Psoas muscle (tissue), 7 donors: ENCODE measurements at regions not wholly inside any gene's neighbourhood (a gene's known extent, or its start where the extent isn't known, plus 50 kb on each side); places are given as distances from the start of the nearest gene placed in this dataset.
"Not testable (repeated sequence)": the region's sequence is repeated elsewhere in the genome, so short reads cannot be mapped to it uniquely, and the experiment has no call there.

Experiments
- ATAC-seq, 4 donors: fragments of 200-7000 bp; cut with Tn5 transposase; one replicate each; pipeline ENCODE4 v1.9.1; 2020; ENCODE audit warnings: moderate library complexity in 3 of 4, mild to moderate bottlenecking in 2 of 4
- DNase-seq, 2 donors: peaks; one replicate each; pipeline ENCODE4 v3.0.0-alpha.2; 2020
- H3K27ac ChIP-seq: fragments of 200-600 bp; one replicate; pipeline ENCODE4 v1.8.0; 2022
- H3K27me3 ChIP-seq, 3 donors: fragments of 200-600 bp in 1 of 3; one replicate each; pipeline versions ENCODE4 v1.6.1 to v1.8.0; 2013 to 2022; ENCODE audit warnings: low read length in 2 of 3, mild to moderate bottlenecking in 2 of 3, moderate library complexity in 1 of 3; ENCODE audit not compliant: insufficient read depth in 3 of 3
- H3K36me3 ChIP-seq, 2 donors: fragments of 200-600 bp in 1 of 2; one replicate each; pipeline versions ENCODE4 v1.6.1 to v1.8.0; 2013 to 2022; ENCODE audit warnings: low read depth in 1 of 2, mild to moderate bottlenecking in 1 of 2, moderate library complexity in 1 of 2; ENCODE audit not compliant: insufficient read depth in 1 of 2
- H3K4me1 ChIP-seq: fragments of 200-600 bp; one replicate; pipeline ENCODE4 v1.8.0; 2022
- H3K4me3 ChIP-seq: fragments of 200-600 bp; one replicate; pipeline ENCODE4 v1.8.0; 2022; ENCODE audit warnings: mild to moderate bottlenecking
- H3K9me3 ChIP-seq: fragments of 200-600 bp; one replicate; pipeline ENCODE4 v1.8.0; 2022
- WGBS, 3 donors: extraction: QIAGEN DNeasy Blood & Tissue Kit; methylation state at CpG; one replicate each; pipeline versions ENCODE4 v1.1.6 to v1.1.7; 2013; 5-methylcytosine and 5-hydroxymethylcytosine counted together
- intact Hi-C, 2 donors: fragments of 100-400 bp; cut with DNase I; formaldehyde crosslinking; loops; one replicate each; pipeline versions ENCODE4 v1.11.0 to v1.14.2; 2022
- TF ChIP-seq, protein P1 (sequence below): fragments of 200-600 bp; IDR thresholded peaks from one replicate; pipeline ENCODE4 v1.8.0; 2022; ENCODE audit warnings: antibody characterized with exemption
- donor health status: healthy with polysubstance abuse.
- donor health status: DM: no; HTN: no; CAD: no; lungs with moderate emphysema.
- donor health status: Bipolar disorder and iron deficiency.
- donor health status: healthy.
- donor health status: DM: yes; HTN: yes; CAD: no.
- donor health status: DM: no; HTN: no; CAD: no.
- donor health status: DM: yes; HTN: yes; CAD: no.

DNA sequence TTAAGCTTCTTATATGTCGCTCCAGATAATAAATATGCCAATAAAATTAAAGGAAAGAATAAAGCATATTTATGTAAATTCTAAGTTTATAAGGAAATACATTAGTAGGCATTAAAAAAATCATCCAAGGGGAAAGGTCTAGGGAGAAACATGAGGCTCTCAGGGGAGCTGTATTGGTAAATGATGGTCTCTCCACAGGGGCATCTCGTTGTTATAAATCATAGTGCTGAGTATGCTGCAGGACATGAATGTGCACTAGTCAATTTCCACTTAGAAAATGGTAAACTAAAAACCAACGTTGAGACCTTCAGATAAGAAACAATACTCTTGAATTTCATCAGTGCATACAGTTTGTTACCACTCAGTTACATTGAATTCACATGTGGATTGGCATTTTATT is 194.0 kb upstream of the AHR start:
- ATAC-seq (no peak), DNase-seq (no peak)
- Histone ChIP-seq H3K9me3 (no peaks in the 10 kb centered on the region), H3K27ac (no peak overlapping the region), H3K36me3 (no peaks in the 10 kb centered on the region), H3K27me3 (no peaks in the 10 kb centered on the region), H3K4me3 (no peak overlapping the region), H3K4me1 (no peaks in the 10 kb centered on the region)
- WGBS, 3 donors, result 70 to 80% (median 74%) methylated on average over 3 of the region's 3 CpGs
- intact Hi-C loops, result no loop called here
- TF ChIP-seq, protein P1, sequence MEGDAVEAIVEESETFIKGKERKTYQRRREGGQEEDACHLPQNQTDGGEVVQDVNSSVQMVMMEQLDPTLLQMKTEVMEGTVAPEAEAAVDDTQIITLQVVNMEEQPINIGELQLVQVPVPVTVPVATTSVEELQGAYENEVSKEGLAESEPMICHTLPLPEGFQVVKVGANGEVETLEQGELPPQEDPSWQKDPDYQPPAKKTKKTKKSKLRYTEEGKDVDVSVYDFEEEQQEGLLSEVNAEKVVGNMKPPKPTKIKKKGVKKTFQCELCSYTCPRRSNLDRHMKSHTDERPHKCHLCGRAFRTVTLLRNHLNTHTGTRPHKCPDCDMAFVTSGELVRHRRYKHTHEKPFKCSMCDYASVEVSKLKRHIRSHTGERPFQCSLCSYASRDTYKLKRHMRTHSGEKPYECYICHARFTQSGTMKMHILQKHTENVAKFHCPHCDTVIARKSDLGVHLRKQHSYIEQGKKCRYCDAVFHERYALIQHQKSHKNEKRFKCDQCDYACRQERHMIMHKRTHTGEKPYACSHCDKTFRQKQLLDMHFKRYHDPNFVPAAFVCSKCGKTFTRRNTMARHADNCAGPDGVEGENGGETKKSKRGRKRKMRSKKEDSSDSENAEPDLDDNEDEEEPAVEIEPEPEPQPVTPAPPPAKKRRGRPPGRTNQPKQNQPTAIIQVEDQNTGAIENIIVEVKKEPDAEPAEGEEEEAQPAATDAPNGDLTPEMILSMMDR, result no peak

DNA sequence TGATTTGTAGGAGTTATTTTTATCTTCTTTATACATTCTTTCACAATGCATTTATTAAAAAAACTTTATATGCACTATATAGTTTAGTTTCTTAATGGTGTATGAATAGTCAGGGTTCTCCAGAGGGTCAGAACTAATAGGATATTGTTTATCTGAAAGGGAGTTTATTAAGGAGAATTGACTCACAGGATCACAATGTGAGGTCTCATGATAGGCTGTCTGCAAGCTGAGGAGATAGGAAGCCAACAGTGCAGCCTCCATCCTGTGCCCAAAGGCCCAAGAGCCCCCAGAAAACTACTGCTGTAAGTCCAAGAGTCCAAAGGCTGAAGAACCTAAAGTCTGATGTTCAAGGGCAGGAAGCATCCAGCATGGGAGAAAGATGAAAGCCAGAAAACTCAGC is 192.8 kb upstream of the AHR start:
- TF ChIP-seq, protein P1, result no peak
- ATAC-seq, result no peak

DNA sequence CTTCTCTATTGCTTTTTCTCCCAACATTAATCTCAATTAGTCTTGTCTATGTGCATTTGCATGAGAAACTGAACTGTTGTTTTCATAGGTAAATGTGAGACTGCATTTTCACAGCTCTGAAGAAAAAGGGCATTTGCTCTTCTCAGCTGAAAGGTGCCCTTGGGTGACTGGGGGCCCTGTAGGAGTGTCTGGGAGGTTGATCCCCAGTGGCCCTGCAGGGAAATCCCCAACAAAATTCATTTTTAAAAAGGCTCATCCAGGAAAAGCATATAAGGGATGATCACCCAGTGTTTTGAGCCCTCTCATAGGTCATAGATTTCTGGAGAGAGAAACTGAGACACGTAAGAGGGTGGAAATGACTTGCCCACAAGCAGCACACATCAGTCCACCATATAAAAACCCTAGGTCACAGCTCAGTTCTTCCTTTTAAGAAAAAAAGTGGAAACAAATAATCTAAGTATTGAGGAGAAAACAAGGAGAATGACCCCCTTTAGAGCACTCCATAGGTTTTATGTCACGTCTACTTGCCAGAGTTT is 190.3 kb upstream of the AHR start:
- 84 to 90% (median 89%) methylated on average over 2 of the region's 2 CpGs for WGBS, 3 donors
- Histone ChIP-seq H3K4me3 (no peak overlapping the region), H3K27ac (no peak overlapping the region), H3K27me3 (no peaks in the 10 kb centered on the region), H3K36me3 (no peaks in the 10 kb centered on the region), H3K9me3 (no peaks in the 10 kb centered on the region), H3K4me1 (no peaks in the 10 kb centered on the region)
- TF ChIP-seq, protein P1, result no peak
- intact Hi-C loops, result no loop called here
- ATAC-seq (no peak), DNase-seq (no peak)

More for the DNA sequence above, 192.8 kb upstream of the AHR start:
- DNase-seq, result no peak
- H3K36me3 ChIP-seq, result no peaks in the 10 kb centered on the region
- no peaks in the 10 kb centered on the region for H3K4me1 ChIP-seq
- no peak overlapping the region for H3K4me3 ChIP-seq
- H3K27ac ChIP-seq, result no peak overlapping the region
- H3K9me3 ChIP-seq, result no peaks in the 10 kb centered on the region
- intact Hi-C loops, result no loop called here
- no peaks in the 10 kb centered on the region for H3K27me3 ChIP-seq

DNA sequence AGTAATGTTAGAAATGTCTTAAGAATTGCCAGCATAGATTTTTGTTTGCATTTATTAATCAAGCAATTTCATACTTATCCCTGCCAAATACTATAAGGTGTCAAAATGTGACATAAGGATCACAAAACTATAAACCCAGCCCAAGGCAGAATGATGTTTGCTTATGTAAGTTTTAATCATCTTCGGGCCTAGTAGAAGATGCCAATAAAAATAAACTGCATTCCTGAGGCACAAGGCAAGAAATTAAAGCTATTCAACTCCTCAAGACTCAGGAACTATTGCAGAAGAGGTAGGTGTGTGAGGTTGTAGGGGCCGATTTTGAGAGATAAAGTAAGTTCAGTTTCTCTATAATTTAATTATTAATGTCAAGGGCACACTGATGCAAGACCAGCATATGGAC is 189.4 kb upstream of the AHR start:
- Histone ChIP-seq H3K4me3 (no peak overlapping the region), H3K27ac (no peak overlapping the region), H3K27me3 (no peaks in the 10 kb centered on the region), H3K4me1 (no peaks in the 10 kb centered on the region), H3K36me3 (no peaks in the 10 kb centered on the region), H3K9me3 (no peaks in the 10 kb centered on the region)
- TF ChIP-seq, protein P1, result no peak
- DNase-seq (no peak), ATAC-seq (no peak)
- intact Hi-C loops, result no loop called here
- 68 to 75% (median 68%) methylated on average over 2 of the region's 2 CpGs for WGBS, 3 donors

DNA sequence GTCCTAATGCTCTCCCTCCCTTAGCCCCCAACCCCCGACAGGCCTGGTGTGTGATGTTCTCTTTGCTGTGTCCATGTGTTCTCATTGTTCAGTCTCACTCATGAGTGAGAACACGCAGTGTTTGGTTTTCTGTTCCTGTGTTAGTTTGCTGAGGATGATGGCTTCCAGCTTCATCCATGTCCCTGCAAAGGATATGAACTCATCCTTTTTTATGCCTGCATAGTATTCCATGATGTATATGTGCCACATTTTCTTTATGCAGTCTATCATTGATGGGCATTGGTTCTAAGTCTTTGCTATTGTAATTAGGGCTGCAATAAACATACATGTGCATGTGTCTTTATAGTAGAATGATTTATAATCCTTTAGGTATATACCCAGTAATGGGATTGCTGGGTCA is 184.7 kb upstream of the AHR start:
- H3K4me1 ChIP-seq, H3K9me3 ChIP-seq, H3K4me3 ChIP-seq, ATAC-seq, H3K27me3 ChIP-seq, DNase-seq, intact Hi-C loops, H3K36me3 ChIP-seq, H3K27ac ChIP-seq: not testable (repeated sequence)
- 96 to 100% (median 97%) methylated on average over 2 of the region's 2 CpGs for WGBS, 3 donors
